ENCODE measurements at regions not wholly inside any gene's neighbourhood (a gene's known extent, or its start where the extent isn't known, plus 50 kb on each side); places are given as distances from the start of the nearest gene placed in this dataset.

GRCh38 chr3:72161881-72162595 lies 377.1 kb upstream of the PROK2 start:
- TF ChIP-seq, protein P1, sequence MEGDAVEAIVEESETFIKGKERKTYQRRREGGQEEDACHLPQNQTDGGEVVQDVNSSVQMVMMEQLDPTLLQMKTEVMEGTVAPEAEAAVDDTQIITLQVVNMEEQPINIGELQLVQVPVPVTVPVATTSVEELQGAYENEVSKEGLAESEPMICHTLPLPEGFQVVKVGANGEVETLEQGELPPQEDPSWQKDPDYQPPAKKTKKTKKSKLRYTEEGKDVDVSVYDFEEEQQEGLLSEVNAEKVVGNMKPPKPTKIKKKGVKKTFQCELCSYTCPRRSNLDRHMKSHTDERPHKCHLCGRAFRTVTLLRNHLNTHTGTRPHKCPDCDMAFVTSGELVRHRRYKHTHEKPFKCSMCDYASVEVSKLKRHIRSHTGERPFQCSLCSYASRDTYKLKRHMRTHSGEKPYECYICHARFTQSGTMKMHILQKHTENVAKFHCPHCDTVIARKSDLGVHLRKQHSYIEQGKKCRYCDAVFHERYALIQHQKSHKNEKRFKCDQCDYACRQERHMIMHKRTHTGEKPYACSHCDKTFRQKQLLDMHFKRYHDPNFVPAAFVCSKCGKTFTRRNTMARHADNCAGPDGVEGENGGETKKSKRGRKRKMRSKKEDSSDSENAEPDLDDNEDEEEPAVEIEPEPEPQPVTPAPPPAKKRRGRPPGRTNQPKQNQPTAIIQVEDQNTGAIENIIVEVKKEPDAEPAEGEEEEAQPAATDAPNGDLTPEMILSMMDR (conservative IDR thresholded peaks at IDR 0.05): no peak
- no peak for TF ChIP-seq EZH2 (IDR thresholded peaks at IDR 0.05; ENCODE audit: low read depth)
